Medulla oblongata (tissue), 1 donor: ENCODE measurements at regions not wholly inside any gene's neighbourhood (a gene's known extent, or its start where the extent isn't known, plus 50 kb on each side); places are given as distances from the start of the nearest gene placed in this dataset.

ENCODE experiments used
- DNase-seq: peaks from one replicate; pipeline ENCODE4 v3.0.0-alpha.2; 2015; ENCODE audit errors: extremely low spot score

- DNase-seq = no peak
Measured at GRCh38 chr16:86150641-86151238, 251.8 kb downstream of the IRF8 start.

- no peak for DNase-seq
Measured at GRCh38 chr16:86151239-86151851, 252.4 kb downstream of the IRF8 start.

GRCh38 chr16:86156155-86156554 lies 257.2 kb downstream of the IRF8 start:
- no peak for DNase-seq

- DNase-seq = no peak
Measured at GRCh38 chr16:86157616-86158247, 258.8 kb downstream of the IRF8 start.

GRCh38 chr16:86158688-86159360 lies 259.9 kb downstream of the IRF8 start:
- DNase-seq = no peak

- no peak for DNase-seq
Measured at GRCh38 chr16:86165479-86165878, 266.5 kb downstream of the IRF8 start.

GRCh38 chr16:86166414-86166813 lies 267.5 kb downstream of the IRF8 start:
- no peak for DNase-seq

GRCh38 chr16:86167061-86167460 lies 268.1 kb downstream of the IRF8 start:
- no peak for DNase-seq

- no peak for DNase-seq
Measured at GRCh38 chr16:86170720-86171119, 271.8 kb downstream of the IRF8 start.

- DNase-seq = no peak
Measured at GRCh38 chr16:86171329-86171728, 272.4 kb downstream of the IRF8 start.

GRCh38 chr16:86175816-86176215 lies 276.9 kb downstream of the IRF8 start:
- DNase-seq = no peak

- DNase-seq = no peak
Measured at GRCh38 chr16:86176462-86176861, 277.5 kb downstream of the IRF8 start.

GRCh38 chr16:86180244-86180643 lies 281.3 kb downstream of the IRF8 start:
- DNase-seq = no peak

GRCh38 chr16:86180780-86181179 lies 281.8 kb downstream of the IRF8 start:
- DNase-seq = no peak

- no peak for DNase-seq
Measured at GRCh38 chr16:86181526-86181925, 282.6 kb downstream of the IRF8 start.

- DNase-seq = no peak
Measured at GRCh38 chr16:86184185-86184584, 285.2 kb downstream of the IRF8 start.

- DNase-seq = no peak
Measured at GRCh38 chr16:86185089-86185488, 286.1 kb downstream of the IRF8 start.

- DNase-seq = no peak
Measured at GRCh38 chr16:86186313-86186712, 287.4 kb downstream of the IRF8 start.

- DNase-seq = no peak
Measured at GRCh38 chr16:86189934-86190333, 291.0 kb downstream of the IRF8 start.

- DNase-seq = no peak
Measured at GRCh38 chr16:86191663-86192062, 292.7 kb downstream of the IRF8 start.

GRCh38 chr16:86193528-86194193 lies 294.7 kb downstream of the IRF8 start:
- DNase-seq = peak; percentile 6
